OCI-LY1 (cell line): ENCODE measurements at regions not wholly inside any gene's neighbourhood (a gene's known extent, or its start where the extent isn't known, plus 50 kb on each side); places are given as distances from the start of the nearest gene placed in this dataset.

ENCODE experiments used
- H2AFZ ChIP-seq: fragments of 200-600 bp; sonication (generic), shearing (Covaris generic); 2 replicates; pipeline ENCODE4 v1.6.0; 2014; ENCODE audit warnings: antibody characterized with exemption, mild to moderate bottlenecking, low read length
- H3F3A ChIP-seq: fragments of 200-600 bp; sonication (generic), shearing (Covaris generic); 2 replicates; pipeline ENCODE4 v1.6.0; 2014; ENCODE audit warnings: mild to moderate bottlenecking, antibody characterized with exemption, low read length, moderate library complexity; ENCODE audit not compliant: insufficient read depth
- H3K27ac ChIP-seq: fragments of 200-600 bp; sonication (generic); 2 replicates; pipeline ENCODE4 v1.5.1; 2014; ENCODE audit warnings: low read length, mixed run types, mild to moderate bottlenecking, low read depth; ENCODE audit not compliant: poor library complexity, severe bottlenecking
- H3K27me3 ChIP-seq: fragments of 200-600 bp; sonication (generic); 2 replicates; pipeline ENCODE4 v1.6.0; 2014; ENCODE audit warnings: antibody characterized with exemption, mild to moderate bottlenecking, low read length, moderate library complexity; ENCODE audit not compliant: insufficient read depth
- H3K36me3 ChIP-seq: fragments of 200-600 bp; sonication (generic); 2 replicates; pipeline ENCODE4 v1.6.1; 2014; ENCODE audit warnings: mild to moderate bottlenecking, antibody characterized with exemption, low read length, moderate library complexity, mixed read lengths; ENCODE audit not compliant: insufficient read depth
- H3K4me1 ChIP-seq: fragments of 200-600 bp; sonication (generic); 2 replicates; pipeline ENCODE4 v1.5.1; 2014; ENCODE audit warnings: mild to moderate bottlenecking, low read length, moderate library complexity; ENCODE audit not compliant: insufficient read depth, severe bottlenecking
- H3K4me2 ChIP-seq: fragments of 200-600 bp; sonication (generic), shearing (Covaris generic); 2 replicates; pipeline ENCODE4 v1.6.1; 2014; ENCODE audit warnings: low read length
- H3K4me3 ChIP-seq: fragments of 200-600 bp; sonication (generic); 2 replicates; pipeline ENCODE4 v1.5.1; 2014; ENCODE audit warnings: low read length, low read depth, mild to moderate bottlenecking, mixed read lengths; ENCODE audit not compliant: poor library complexity, severe bottlenecking
- H3K79me2 ChIP-seq: fragments of 200-600 bp; shearing (Covaris generic); 2 replicates; pipeline ENCODE4 v1.6.1; 2016; ENCODE audit warnings: mixed run types, low read length, mixed read lengths; ENCODE audit not compliant: insufficient read depth
- H3K9ac ChIP-seq: fragments of 200-600 bp; sonication (generic), shearing (Covaris generic); 2 replicates; pipeline ENCODE4 v1.6.1; 2014; ENCODE audit warnings: mild to moderate bottlenecking, low read length, mixed read lengths
- H3K9me2 ChIP-seq: fragments of 200-600 bp; sonication (generic), shearing (Covaris generic); 2 replicates; pipeline ENCODE4 v1.6.1; 2014; ENCODE audit warnings: low read depth, mild to moderate bottlenecking, low read length, mixed read lengths
- H3K9me3 ChIP-seq: fragments of 200-600 bp; shearing (Covaris generic); 2 replicates; pipeline ENCODE4 v1.6.1; 2014; ENCODE audit warnings: low read length, mixed read lengths
- H4K20me1 ChIP-seq: fragments of 200-600 bp; sonication (generic), shearing (Covaris generic); 2 replicates; pipeline ENCODE4 v1.6.0; 2016; ENCODE audit warnings: mild to moderate bottlenecking, low read length; ENCODE audit not compliant: insufficient read depth
- EZH2 ChIP-seq: fragments of 200-600 bp; sonication (generic), shearing (Covaris generic); IDR thresholded peaks from 2 replicates; pipeline ENCODE4 v1.8.0; 2017; ENCODE audit warnings: borderline replicate concordance, mixed run types, mild to moderate bottlenecking, antibody characterized with exemption, low read length, moderate library complexity, mixed read lengths
- TF ChIP-seq, protein P1 (sequence below): fragments of 200-600 bp; sonication (generic), shearing (Covaris generic); IDR thresholded peaks from 2 replicates; pipeline ENCODE4 v1.5.1; 2017; ENCODE audit warnings: mild to moderate bottlenecking, antibody characterized with exemption, low read length, moderate library complexity, mixed read lengths

DNA sequence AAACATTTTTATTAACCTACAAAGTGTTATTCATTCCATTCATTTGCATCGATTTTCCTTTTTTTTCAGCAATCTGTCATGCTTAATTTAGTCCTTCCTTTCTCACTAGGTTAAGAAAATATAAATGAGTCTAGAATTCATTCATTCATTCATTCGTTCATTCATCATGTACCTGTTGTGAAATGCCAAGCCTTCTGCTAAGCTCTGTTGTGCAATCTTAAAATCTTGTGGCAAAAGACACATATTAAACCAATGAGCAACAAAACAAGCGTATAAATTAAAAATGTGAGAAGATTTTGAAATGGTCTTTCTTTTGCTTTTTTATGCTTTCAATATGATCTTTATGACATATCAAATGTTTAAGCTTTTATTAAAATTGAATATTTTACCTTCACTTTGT, 88.6 kb upstream of the MAD2L1 start:
- Histone ChIP-seq H2AFZ (no peak overlapping the region), H3K27ac (no peak overlapping the region), H3K36me3 (no peaks in the 10 kb centered on the region), H3K9me3 (no peaks in the 10 kb centered on the region), H3K9ac (no peak overlapping the region), H3K4me3 (no peak overlapping the region), H3F3A (no peaks in the 10 kb centered on the region), H3K79me2 (no peaks in the 10 kb centered on the region), H3K9me2 (no peaks in the 10 kb centered on the region), H4K20me1 (no peaks in the 10 kb centered on the region), H3K4me2 (no peak overlapping the region), H3K27me3 (no peaks in the 10 kb centered on the region), H3K4me1 (no peaks in the 10 kb centered on the region)
- TF ChIP-seq, protein P1, sequence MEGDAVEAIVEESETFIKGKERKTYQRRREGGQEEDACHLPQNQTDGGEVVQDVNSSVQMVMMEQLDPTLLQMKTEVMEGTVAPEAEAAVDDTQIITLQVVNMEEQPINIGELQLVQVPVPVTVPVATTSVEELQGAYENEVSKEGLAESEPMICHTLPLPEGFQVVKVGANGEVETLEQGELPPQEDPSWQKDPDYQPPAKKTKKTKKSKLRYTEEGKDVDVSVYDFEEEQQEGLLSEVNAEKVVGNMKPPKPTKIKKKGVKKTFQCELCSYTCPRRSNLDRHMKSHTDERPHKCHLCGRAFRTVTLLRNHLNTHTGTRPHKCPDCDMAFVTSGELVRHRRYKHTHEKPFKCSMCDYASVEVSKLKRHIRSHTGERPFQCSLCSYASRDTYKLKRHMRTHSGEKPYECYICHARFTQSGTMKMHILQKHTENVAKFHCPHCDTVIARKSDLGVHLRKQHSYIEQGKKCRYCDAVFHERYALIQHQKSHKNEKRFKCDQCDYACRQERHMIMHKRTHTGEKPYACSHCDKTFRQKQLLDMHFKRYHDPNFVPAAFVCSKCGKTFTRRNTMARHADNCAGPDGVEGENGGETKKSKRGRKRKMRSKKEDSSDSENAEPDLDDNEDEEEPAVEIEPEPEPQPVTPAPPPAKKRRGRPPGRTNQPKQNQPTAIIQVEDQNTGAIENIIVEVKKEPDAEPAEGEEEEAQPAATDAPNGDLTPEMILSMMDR = no peak
- TF ChIP-seq EZH2 = no peak

DNA sequence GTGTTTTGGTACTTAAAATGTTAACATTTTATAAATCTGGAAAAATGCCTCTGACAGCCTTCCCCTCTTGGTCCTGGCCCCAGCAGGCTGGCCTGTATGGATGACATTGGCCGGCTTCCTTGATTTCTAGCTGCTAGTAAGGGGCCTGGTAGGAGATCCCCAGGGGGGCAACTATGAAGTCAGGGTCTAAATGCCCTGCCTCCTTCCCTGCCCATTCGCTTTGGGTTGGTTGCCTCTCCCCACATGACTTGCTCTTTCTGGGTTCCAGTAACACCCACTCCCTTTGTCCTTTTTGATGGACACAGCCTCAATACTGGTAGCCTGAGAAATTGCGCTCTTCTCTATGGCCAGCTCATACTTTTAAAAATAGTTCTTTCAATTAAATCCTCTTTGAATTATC, 78.0 kb upstream of the MAD2L1 start:
- H3K4me2 ChIP-seq = no peak overlapping the region
- no peaks in the 10 kb centered on the region for H3K4me1 ChIP-seq
- H3K9me3 ChIP-seq = no peaks in the 10 kb centered on the region
- no peak overlapping the region for H3K27ac ChIP-seq
- H3K79me2 ChIP-seq = no peaks in the 10 kb centered on the region
- no peaks in the 10 kb centered on the region for H4K20me1 ChIP-seq
- no peaks in the 10 kb centered on the region for H3K9me2 ChIP-seq
- H3K9ac ChIP-seq = no peak overlapping the region
- no peak overlapping the region for H3K4me3 ChIP-seq
- H3K27me3 ChIP-seq = no peaks in the 10 kb centered on the region
- no peak for TF ChIP-seq EZH2
- TF ChIP-seq, protein P1 = no peak
- H3K36me3 ChIP-seq = no peaks in the 10 kb centered on the region
- no peaks in the 10 kb centered on the region for H3F3A ChIP-seq
- no peak overlapping the region for H2AFZ ChIP-seq

DNA sequence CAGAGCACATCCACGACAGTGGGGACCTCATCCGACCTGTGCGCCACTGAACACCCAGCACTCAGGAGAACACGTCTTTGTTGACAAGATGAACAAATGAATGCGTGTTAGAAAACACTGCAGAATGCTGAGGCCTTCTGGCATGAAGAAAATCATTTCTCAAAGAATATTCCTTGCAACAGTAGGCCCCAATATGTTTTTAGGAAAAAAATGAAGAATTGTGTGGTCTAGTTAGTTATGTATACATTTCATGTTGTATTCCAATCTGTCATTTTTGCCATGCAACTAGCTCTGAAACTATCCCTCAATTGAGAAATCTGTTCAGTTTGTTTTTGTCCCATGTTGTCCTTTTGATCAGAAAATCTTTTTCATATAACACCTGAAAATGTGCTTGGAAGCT, 77.4 kb upstream of the MAD2L1 start:
- H3K4me1 ChIP-seq = no peaks in the 10 kb centered on the region

More for the DNA sequence above, 77.4 kb upstream of the MAD2L1 start:
- H3K36me3 ChIP-seq = no peaks in the 10 kb centered on the region
- no peaks in the 10 kb centered on the region for H3F3A ChIP-seq
- no peak overlapping the region for H2AFZ ChIP-seq
- no peaks in the 10 kb centered on the region for H3K79me2 ChIP-seq
- H3K4me2 ChIP-seq = no peak overlapping the region
- H3K4me3 ChIP-seq = no peak overlapping the region
- no peak overlapping the region for H3K9ac ChIP-seq
- H3K27me3 ChIP-seq = no peaks in the 10 kb centered on the region
- no peaks in the 10 kb centered on the region for H4K20me1 ChIP-seq
- H3K9me2 ChIP-seq = no peaks in the 10 kb centered on the region
- TF ChIP-seq, protein P1 = no peak
- TF ChIP-seq EZH2 = no peak
- H3K27ac ChIP-seq = no peak overlapping the region
- H3K9me3 ChIP-seq = no peaks in the 10 kb centered on the region
